ENCODE measurements at regions not wholly inside any gene's neighbourhood (a gene's known extent, or its start where the extent isn't known, plus 50 kb on each side); places are given as distances from the start of the nearest gene placed in this dataset.

DNA sequence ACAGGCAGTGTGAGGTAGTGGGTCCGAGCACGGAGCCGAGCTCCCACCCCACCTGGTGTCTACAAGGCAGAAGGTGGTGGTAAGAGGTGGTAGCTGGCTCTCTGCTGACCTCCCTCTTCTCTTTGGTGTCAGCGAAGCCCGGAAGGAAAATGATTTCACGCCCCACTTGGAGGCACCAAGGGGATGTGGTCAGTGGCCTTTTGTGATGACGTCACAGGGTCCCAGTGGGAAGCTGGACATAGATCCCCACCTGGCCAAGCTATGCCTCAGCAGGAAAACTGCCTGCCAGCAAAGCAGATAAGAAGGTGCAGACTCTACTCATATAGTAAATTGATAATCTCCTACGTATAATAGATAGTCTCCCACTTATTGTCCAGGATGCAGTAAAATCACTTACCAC is 183.7 kb upstream of the ALKAL2 start:
- H3K4me3 ChIP-seq (ENCODE audit: low read length), result no peak overlapping the region
- H3K27ac ChIP-seq (ENCODE audit: low read length), result no peak overlapping the region
- ChIA-PET CTCF (no interaction called here), POLR2A (ENCODE audit: unreplicated experiment) (no interaction called here)
- no TSS peak for BruUV-seq (replicated peaks)
- peaks cover 9% of the 10 kb centered on the region; the same call in 1 of the 2 replicates for H3K4me1 ChIP-seq (ENCODE audit: insufficient read depth, low read length)
- no peak for TF ChIP-seq EZH2phosphoT487 (IDR thresholded peaks at IDR 0.05; ENCODE audit: borderline replicate concordance, low read length)
- TF ChIP-seq, protein P1, sequence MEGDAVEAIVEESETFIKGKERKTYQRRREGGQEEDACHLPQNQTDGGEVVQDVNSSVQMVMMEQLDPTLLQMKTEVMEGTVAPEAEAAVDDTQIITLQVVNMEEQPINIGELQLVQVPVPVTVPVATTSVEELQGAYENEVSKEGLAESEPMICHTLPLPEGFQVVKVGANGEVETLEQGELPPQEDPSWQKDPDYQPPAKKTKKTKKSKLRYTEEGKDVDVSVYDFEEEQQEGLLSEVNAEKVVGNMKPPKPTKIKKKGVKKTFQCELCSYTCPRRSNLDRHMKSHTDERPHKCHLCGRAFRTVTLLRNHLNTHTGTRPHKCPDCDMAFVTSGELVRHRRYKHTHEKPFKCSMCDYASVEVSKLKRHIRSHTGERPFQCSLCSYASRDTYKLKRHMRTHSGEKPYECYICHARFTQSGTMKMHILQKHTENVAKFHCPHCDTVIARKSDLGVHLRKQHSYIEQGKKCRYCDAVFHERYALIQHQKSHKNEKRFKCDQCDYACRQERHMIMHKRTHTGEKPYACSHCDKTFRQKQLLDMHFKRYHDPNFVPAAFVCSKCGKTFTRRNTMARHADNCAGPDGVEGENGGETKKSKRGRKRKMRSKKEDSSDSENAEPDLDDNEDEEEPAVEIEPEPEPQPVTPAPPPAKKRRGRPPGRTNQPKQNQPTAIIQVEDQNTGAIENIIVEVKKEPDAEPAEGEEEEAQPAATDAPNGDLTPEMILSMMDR (conservative IDR thresholded peaks at IDR 0.05; ENCODE audit: low read depth, low read length), result no peak
- TF ChIP-seq EZH2 (IDR thresholded peaks at IDR 0.05; ENCODE audit: low read length, unreplicated experiment), result no peak
- H3K4me2 ChIP-seq (ENCODE audit: low read length), result no peak overlapping the region
- ATAC-seq, result no peak
- DNase-seq, result no peak
- no peaks in the 10 kb centered on the region for H3K36me3 ChIP-seq (ENCODE audit: low read depth, low read length)
- H3K9me2 ChIP-seq (replicated peaks; ENCODE audit: low read length), result no peaks in the 10 kb centered on the region
- H3F3A ChIP-seq (ENCODE audit: low read length, unreplicated experiment), result no peaks in the 10 kb centered on the region
- H2AFZ ChIP-seq (ENCODE audit: low read length), result no peak overlapping the region
- H4K20me1 ChIP-seq (ENCODE audit: low read length), result no peaks in the 10 kb centered on the region
- peaks cover 13% of the 10 kb centered on the region; the same call in 1 of the 2 replicates for H3K27me3 ChIP-seq (ENCODE audit: low read length)
- H3K9ac ChIP-seq (ENCODE audit: low read length), result no peak overlapping the region
- no peaks in the 10 kb centered on the region for H3K9me3 ChIP-seq (ENCODE audit: low read length)
- intact Hi-C loops (cut with micrococcal nuclease), result no loop called here
- no peaks in the 10 kb centered on the region for H3K79me2 ChIP-seq (ENCODE audit: low read length)

- TF ChIP-seq EZH2phosphoT487 (IDR thresholded peaks at IDR 0.05; ENCODE audit: borderline replicate concordance, low read length), result no peak
- no peak for TF ChIP-seq EZH2 (IDR thresholded peaks at IDR 0.05; ENCODE audit: low read length, unreplicated experiment)
- H3K4me1 ChIP-seq (ENCODE audit: insufficient read depth, low read length), result peaks cover 9% of the 10 kb centered on the region; the same call in 1 of the 2 replicates
- H4K20me1 ChIP-seq (ENCODE audit: low read length), result no peaks in the 10 kb centered on the region
- peaks cover 14% of the 10 kb centered on the region for H3K27me3 ChIP-seq (ENCODE audit: low read length)
- H3K79me2 ChIP-seq (ENCODE audit: low read length), result no peaks in the 10 kb centered on the region
- H3F3A ChIP-seq (ENCODE audit: low read length, unreplicated experiment), result no peaks in the 10 kb centered on the region
- H3K9ac ChIP-seq (ENCODE audit: low read length), result no peak overlapping the region
- ChIA-PET POLR2A (ENCODE audit: unreplicated experiment) (no interaction called here), CTCF (no interaction called here)
- BruUV-seq (replicated peaks), result no TSS peak
- DNase-seq (no peak), ATAC-seq (no peak)
- intact Hi-C loops (cut with micrococcal nuclease), result no loop called here
- H3K36me3 ChIP-seq (ENCODE audit: low read depth, low read length), result no peaks in the 10 kb centered on the region
- H3K4me2 ChIP-seq (ENCODE audit: low read length), result no peak overlapping the region
- no peaks in the 10 kb centered on the region for H3K9me2 ChIP-seq (replicated peaks; ENCODE audit: low read length)
- no peak overlapping the region for H3K27ac ChIP-seq (ENCODE audit: low read length)
- no peaks in the 10 kb centered on the region for H3K9me3 ChIP-seq (ENCODE audit: low read length)
- no peak overlapping the region for H2AFZ ChIP-seq (ENCODE audit: low read length)
- H3K4me3 ChIP-seq (ENCODE audit: low read length), result no peak overlapping the region
Observed at GRCh38 chr2:469514-469913, 181.6 kb upstream of the ALKAL2 start.

DNA sequence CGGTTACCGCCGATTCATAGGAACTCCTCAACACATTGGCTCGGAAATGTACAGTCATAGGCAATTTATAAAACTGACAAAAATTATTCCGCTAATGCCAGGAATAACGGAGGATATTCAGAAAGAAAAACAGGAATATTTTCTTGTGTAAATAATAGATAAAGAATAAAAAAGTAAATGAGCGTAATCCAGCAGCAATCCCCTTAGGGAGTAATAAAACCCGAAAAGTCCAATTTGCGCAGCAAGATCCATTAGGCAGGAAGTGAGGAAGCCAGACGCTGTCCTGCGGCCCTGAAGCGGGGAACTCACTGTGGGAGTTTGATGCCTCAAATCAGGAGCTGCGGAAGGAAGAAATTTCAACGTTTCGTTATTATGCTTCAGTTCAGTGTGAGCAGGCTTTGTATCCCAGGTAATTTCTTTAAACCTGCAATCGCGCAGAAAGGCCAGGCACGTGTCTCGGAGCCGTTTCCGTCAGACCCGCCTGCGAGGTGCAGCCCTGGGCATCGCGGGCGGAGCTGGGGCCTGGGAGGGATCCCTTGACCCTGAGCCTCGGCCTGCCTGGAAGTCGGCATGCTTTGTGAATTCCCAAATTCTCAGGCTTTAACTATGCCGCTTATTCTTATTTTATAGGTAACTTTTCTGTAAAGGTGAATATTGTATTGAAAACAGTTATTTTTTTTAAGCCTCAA is 180.9 kb upstream of the ALKAL2 start:
- ChIA-PET CTCF (no interaction called here), POLR2A (ENCODE audit: unreplicated experiment) (no interaction called here)
- Histone ChIP-seq H3K4me2 (ENCODE audit: low read length) (no peak overlapping the region), H3K36me3 (ENCODE audit: low read depth, low read length) (no peaks in the 10 kb centered on the region), H3K4me3 (ENCODE audit: low read length) (no peak overlapping the region), H2AFZ (ENCODE audit: low read length) (no peak overlapping the region), H3K9ac (ENCODE audit: low read length) (no peak overlapping the region), H3K4me1 (ENCODE audit: insufficient read depth, low read length) (peaks cover 9% of the 10 kb centered on the region; the same call in 1 of the 2 replicates), H3K9me2 (replicated peaks; ENCODE audit: low read length) (no peaks in the 10 kb centered on the region), H4K20me1 (ENCODE audit: low read length) (no peaks in the 10 kb centered on the region), H3K27ac (ENCODE audit: low read length) (no peak overlapping the region), H3K27me3 (ENCODE audit: low read length) (peaks cover 21% of the 10 kb centered on the region), H3K79me2 (ENCODE audit: low read length) (no peaks in the 10 kb centered on the region), H3K9me3 (ENCODE audit: low read length) (no peaks in the 10 kb centered on the region), H3F3A (ENCODE audit: low read length, unreplicated experiment) (no peaks in the 10 kb centered on the region)
- intact Hi-C loops (cut with micrococcal nuclease), result no loop called here
- no peak for TF ChIP-seq EZH2 (IDR thresholded peaks at IDR 0.05; ENCODE audit: low read length, unreplicated experiment)
- no peak for TF ChIP-seq EZH2phosphoT487 (IDR thresholded peaks at IDR 0.05; ENCODE audit: borderline replicate concordance, low read length)
- BruUV-seq (replicated peaks), result no TSS peak
- ATAC-seq (no peak), DNase-seq (no peak)

Measured in PC-3 (cell line).